ENCODE measurements at regions not wholly inside any gene's neighbourhood (a gene's known extent, or its start where the extent isn't known, plus 50 kb on each side); places are given as distances from the start of the nearest gene placed in this dataset.

DNA sequence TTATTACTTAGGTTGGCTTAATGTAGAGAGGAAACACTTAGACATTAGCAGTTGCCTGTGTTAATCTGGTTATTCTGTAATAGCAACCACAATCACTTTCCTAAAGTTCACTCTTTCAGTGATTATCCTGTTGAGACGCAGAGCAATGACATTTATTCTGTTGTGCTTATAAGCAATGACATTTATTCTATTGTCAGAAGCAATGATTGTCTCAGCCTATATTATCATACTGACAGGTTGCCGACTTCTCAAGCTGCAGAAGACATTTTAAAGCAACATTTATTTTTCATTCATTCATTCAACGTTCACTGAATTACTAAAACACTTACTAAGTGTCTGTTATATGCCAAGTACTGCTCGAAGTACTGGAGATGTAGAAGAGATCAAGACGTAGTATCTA, 193.5 kb upstream of the SLITRK3 start:
- TF ChIP-seq NR3C1 (CRISPR knock-in tag; IDR thresholded peaks at IDR 0.05) (no peak), MAZ (CRISPR knock-in tag; conservative IDR thresholded peaks at IDR 0.05 in 1 of 2, IDR thresholded peaks at IDR 0.05 in 1 of 2) (no peak), TCFL5 (CRISPR knock-in tag; conservative IDR thresholded peaks at IDR 0.05) (no peak), RAD21 (CRISPR knock-in tag; conservative IDR thresholded peaks at IDR 0.05 in 1 of 2, IDR thresholded peaks at IDR 0.05 in 1 of 2) (no peak), POLR2A (conservative IDR thresholded peaks at IDR 0.05) (no peak), KLF6 (CRISPR knock-in tag; IDR thresholded peaks at IDR 0.05; ENCODE audit: borderline replicate concordance) (no peak), ZFX (CRISPR knock-in tag; IDR thresholded peaks at IDR 0.05) (no peak), JUND (IDR thresholded peaks at IDR 0.05; ENCODE audit: borderline replicate concordance, low read depth, low read length) (no peak), JUND (tag; IDR thresholded peaks at IDR 0.05; ENCODE audit: borderline replicate concordance, low read depth, low read length) (no peak), GABPB1 (CRISPR knock-in tag; IDR thresholded peaks at IDR 0.05) (no peak), SRF (CRISPR knock-in tag; IDR thresholded peaks at IDR 0.05) (no peak), SP1 (CRISPR knock-in tag; IDR thresholded peaks at IDR 0.05) (no peak)
- TF ChIP-seq, protein P1, sequence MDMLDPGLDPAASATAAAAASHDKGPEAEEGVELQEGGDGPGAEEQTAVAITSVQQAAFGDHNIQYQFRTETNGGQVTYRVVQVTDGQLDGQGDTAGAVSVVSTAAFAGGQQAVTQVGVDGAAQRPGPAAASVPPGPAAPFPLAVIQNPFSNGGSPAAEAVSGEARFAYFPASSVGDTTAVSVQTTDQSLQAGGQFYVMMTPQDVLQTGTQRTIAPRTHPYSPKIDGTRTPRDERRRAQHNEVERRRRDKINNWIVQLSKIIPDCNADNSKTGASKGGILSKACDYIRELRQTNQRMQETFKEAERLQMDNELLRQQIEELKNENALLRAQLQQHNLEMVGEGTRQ (CRISPR knock-in tag; IDR thresholded peaks at IDR 0.05): no peak
- TF ChIP-seq, protein P2, sequence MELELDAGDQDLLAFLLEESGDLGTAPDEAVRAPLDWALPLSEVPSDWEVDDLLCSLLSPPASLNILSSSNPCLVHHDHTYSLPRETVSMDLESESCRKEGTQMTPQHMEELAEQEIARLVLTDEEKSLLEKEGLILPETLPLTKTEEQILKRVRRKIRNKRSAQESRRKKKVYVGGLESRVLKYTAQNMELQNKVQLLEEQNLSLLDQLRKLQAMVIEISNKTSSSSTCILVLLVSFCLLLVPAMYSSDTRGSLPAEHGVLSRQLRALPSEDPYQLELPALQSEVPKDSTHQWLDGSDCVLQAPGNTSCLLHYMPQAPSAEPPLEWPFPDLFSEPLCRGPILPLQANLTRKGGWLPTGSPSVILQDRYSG (tag; conservative IDR thresholded peaks at IDR 0.05; ENCODE audit: low read depth): no peak
- TF ChIP-seq, protein P3, sequence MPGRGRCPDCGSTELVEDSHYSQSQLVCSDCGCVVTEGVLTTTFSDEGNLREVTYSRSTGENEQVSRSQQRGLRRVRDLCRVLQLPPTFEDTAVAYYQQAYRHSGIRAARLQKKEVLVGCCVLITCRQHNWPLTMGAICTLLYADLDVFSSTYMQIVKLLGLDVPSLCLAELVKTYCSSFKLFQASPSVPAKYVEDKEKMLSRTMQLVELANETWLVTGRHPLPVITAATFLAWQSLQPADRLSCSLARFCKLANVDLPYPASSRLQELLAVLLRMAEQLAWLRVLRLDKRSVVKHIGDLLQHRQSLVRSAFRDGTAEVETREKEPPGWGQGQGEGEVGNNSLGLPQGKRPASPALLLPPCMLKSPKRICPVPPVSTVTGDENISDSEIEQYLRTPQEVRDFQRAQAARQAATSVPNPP (IDR thresholded peaks at IDR 0.05; ENCODE audit: borderline replicate concordance, insufficient read depth, insufficient read length): no peak
